ENCODE measurements at regions not wholly inside any gene's neighbourhood (a gene's known extent, or its start where the extent isn't known, plus 50 kb on each side); places are given as distances from the start of the nearest gene placed in this dataset.

GRCh38 chr21:16743317-16743716 lies 769.5 kb upstream of the CXADR start:
- Mint-ChIP-seq H3K4me3 (no peak overlapping the region), H3K4me1 (no peaks in the 10 kb centered on the region), H3K36me3 (no peaks in the 10 kb centered on the region), H3K27me3 (no peaks in the 10 kb centered on the region), H3K27ac (no peak overlapping the region), H3K9me3 (peaks cover 0 to 13% (median 9%) of the 10 kb centered on the region in 3 donors)
- H3K36me3 ChIP-seq (ENCODE audit: control insufficient read depth in 2 of 2, extremely low read depth in 1 of 2, insufficient read depth in 1 of 2, low read length in 1 of 2), result no peaks in the 10 kb centered on the region
- no peak overlapping the region for H3K27ac ChIP-seq (ENCODE audit: low read length)
- DNase-seq (no peak), ATAC-seq (replicated peaks in 1 of 4) (no peak)
- no peak overlapping the region for H3K4me3 ChIP-seq (ENCODE audit: control insufficient read depth in 1 of 2, extremely low read depth in 1 of 2, low read length in 1 of 2)
- no peaks in the 10 kb centered on the region for H3K9me3 ChIP-seq
- no peaks in the 10 kb centered on the region for H3K4me1 ChIP-seq (ENCODE audit: control insufficient read depth in 1 of 2, extremely low read depth in 1 of 2, insufficient read depth in 2 of 2, low read length in 2 of 2)
- ChIA-PET POLR2A (no interaction called here), CTCF (no interaction called here)
- H3K27me3 ChIP-seq (replicated peaks in 1 of 2; ENCODE audit: control insufficient read depth in 2 of 2, extremely low read depth in 1 of 2, insufficient read depth in 2 of 2, low read length in 1 of 2), result no peaks in the 10 kb centered on the region
- no CpG with 5 or more reads among the region's 1 CpG for WGBS (ENCODE audit: insufficient coverage)

GRCh38 chr21:16750926-16751325 lies 761.9 kb upstream of the CXADR start:
- Mint-ChIP-seq H3K36me3 (no peaks in the 10 kb centered on the region), H3K4me3 (no peak overlapping the region), H3K9me3 (peaks cover 0 to 15% (median 7%) of the 10 kb centered on the region in 3 donors), H3K4me1 (no peaks in the 10 kb centered on the region), H3K27me3 (no peaks in the 10 kb centered on the region), H3K27ac (no peak overlapping the region)
- no peak for ATAC-seq (replicated peaks in 1 of 4)
- Histone ChIP-seq H3K27ac (ENCODE audit: low read length) (no peak overlapping the region), H3K9me3 (no peaks in the 10 kb centered on the region), H3K27me3 (replicated peaks in 1 of 2; ENCODE audit: control insufficient read depth in 2 of 2, extremely low read depth in 1 of 2, insufficient read depth in 2 of 2, low read length in 1 of 2) (no peaks in the 10 kb centered on the region), H3K4me1 (ENCODE audit: control insufficient read depth in 1 of 2, extremely low read depth in 1 of 2, insufficient read depth in 2 of 2, low read length in 2 of 2) (no peaks in the 10 kb centered on the region), H3K36me3 (ENCODE audit: control insufficient read depth in 2 of 2, extremely low read depth in 1 of 2, insufficient read depth in 1 of 2, low read length in 1 of 2) (no peaks in the 10 kb centered on the region), H3K4me3 (ENCODE audit: control insufficient read depth in 1 of 2, extremely low read depth in 1 of 2, low read length in 1 of 2) (no peak overlapping the region)
- no peak for DNase-seq
- no CpG with 5 or more reads among the region's 3 CpGs for WGBS (ENCODE audit: insufficient coverage)
- ChIA-PET CTCF (no interaction called here), POLR2A (no interaction called here)

- H3K27ac Mint-ChIP-seq, result no peak overlapping the region
- H3K36me3 Mint-ChIP-seq, result no peaks in the 10 kb centered on the region
- H3K27me3 Mint-ChIP-seq, result no peaks in the 10 kb centered on the region
- Histone ChIP-seq H3K9me3 (no peaks in the 10 kb centered on the region), H3K4me3 (ENCODE audit: control insufficient read depth in 1 of 2, extremely low read depth in 1 of 2, low read length in 1 of 2) (no peak overlapping the region), H3K27me3 (replicated peaks in 1 of 2; ENCODE audit: control insufficient read depth in 2 of 2, extremely low read depth in 1 of 2, insufficient read depth in 2 of 2, low read length in 1 of 2) (no peaks in the 10 kb centered on the region), H3K36me3 (ENCODE audit: control insufficient read depth in 2 of 2, extremely low read depth in 1 of 2, insufficient read depth in 1 of 2, low read length in 1 of 2) (no peaks in the 10 kb centered on the region), H3K4me1 (ENCODE audit: control insufficient read depth in 1 of 2, extremely low read depth in 1 of 2, insufficient read depth in 2 of 2, low read length in 2 of 2) (no peaks in the 10 kb centered on the region), H3K27ac (ENCODE audit: low read length) (no peak overlapping the region)
- ATAC-seq (replicated peaks in 1 of 4), result no peak
- WGBS (ENCODE audit: insufficient coverage), result 73% methylated on average over 1 of the region's 2 CpGs
- ChIA-PET POLR2A (no interaction called here), CTCF (interaction anchor here in 1 of 2 donors (0.7 kb wide), 1 partner anchor 61 kb away, joined by 3 read pairs; no protein-coding TSS in a partner anchor)
- no peak overlapping the region for H3K4me3 Mint-ChIP-seq
- DNase-seq, result no peak
- peaks cover 0 to 17% (median 13%) of the 10 kb centered on the region in 3 donors for H3K9me3 Mint-ChIP-seq
- no peaks in the 10 kb centered on the region for H3K4me1 Mint-ChIP-seq
Measured at GRCh38 chr21:16751695-16752474, 761.0 kb upstream of the CXADR start.

- peaks cover 0 to 19% (median 15%) of the 10 kb centered on the region in 3 donors for H3K9me3 Mint-ChIP-seq
- H3K27me3 ChIP-seq (replicated peaks in 1 of 2; ENCODE audit: control insufficient read depth in 2 of 2, extremely low read depth in 1 of 2, insufficient read depth in 2 of 2, low read length in 1 of 2), result no peaks in the 10 kb centered on the region
- H3K36me3 ChIP-seq (ENCODE audit: control insufficient read depth in 2 of 2, extremely low read depth in 1 of 2, insufficient read depth in 1 of 2, low read length in 1 of 2), result no peaks in the 10 kb centered on the region
- no peak overlapping the region for H3K27ac Mint-ChIP-seq
- H3K4me1 ChIP-seq (ENCODE audit: control insufficient read depth in 1 of 2, extremely low read depth in 1 of 2, insufficient read depth in 2 of 2, low read length in 2 of 2), result no peaks in the 10 kb centered on the region
- H3K9me3 ChIP-seq, result no peaks in the 10 kb centered on the region
- H3K27me3 Mint-ChIP-seq, result no peaks in the 10 kb centered on the region
- no peak overlapping the region for H3K4me3 ChIP-seq (ENCODE audit: control insufficient read depth in 1 of 2, extremely low read depth in 1 of 2, low read length in 1 of 2)
- H3K36me3 Mint-ChIP-seq, result no peaks in the 10 kb centered on the region
- ChIA-PET CTCF (interaction anchor here in 1 of 2 donors (0.7 kb wide), 1 partner anchor 35 kb away, joined by 3 read pairs; no protein-coding TSS in a partner anchor), POLR2A (no interaction called here)
- ATAC-seq (replicated peaks in 1 of 4) (no peak), DNase-seq (no peak)
- H3K4me3 Mint-ChIP-seq, result no peak overlapping the region
- no peaks in the 10 kb centered on the region for H3K4me1 Mint-ChIP-seq
- no peak overlapping the region for H3K27ac ChIP-seq (ENCODE audit: low read length)
- WGBS (ENCODE audit: insufficient coverage), result no CpG with 5 or more reads among the region's 1 CpG
Measured at GRCh38 chr21:16752475-16752857, 760.4 kb upstream of the CXADR start.

- Histone ChIP-seq H3K27me3 (replicated peaks in 1 of 2; ENCODE audit: control insufficient read depth in 2 of 2, extremely low read depth in 1 of 2, insufficient read depth in 2 of 2, low read length in 1 of 2) (no peaks in the 10 kb centered on the region), H3K27ac (ENCODE audit: low read length) (no peak overlapping the region), H3K9me3 (no peaks in the 10 kb centered on the region), H3K36me3 (ENCODE audit: control insufficient read depth in 2 of 2, extremely low read depth in 1 of 2, insufficient read depth in 1 of 2, low read length in 1 of 2) (no peaks in the 10 kb centered on the region), H3K4me1 (ENCODE audit: control insufficient read depth in 1 of 2, extremely low read depth in 1 of 2, insufficient read depth in 2 of 2, low read length in 2 of 2) (no peaks in the 10 kb centered on the region), H3K4me3 (ENCODE audit: control insufficient read depth in 1 of 2, extremely low read depth in 1 of 2, low read length in 1 of 2) (no peak overlapping the region)
- Mint-ChIP-seq H3K27me3 (no peaks in the 10 kb centered on the region), H3K36me3 (no peaks in the 10 kb centered on the region), H3K27ac (no peak overlapping the region), H3K9me3 (peaks cover 0 to 10% (median 10%) of the 10 kb centered on the region in 3 donors), H3K4me3 (no peak overlapping the region), H3K4me1 (no peaks in the 10 kb centered on the region)
- ChIA-PET POLR2A (no interaction called here), CTCF (no interaction called here)
- DNase-seq (no peak), ATAC-seq (replicated peaks in 1 of 4) (no peak)
Measured at GRCh38 chr21:16755061-16755460, 757.8 kb upstream of the CXADR start.

GRCh38 chr21:16767201-16767600 lies 745.6 kb upstream of the CXADR start:
- ATAC-seq (replicated peaks in 1 of 4), result no peak
- H3K4me1 Mint-ChIP-seq, result no peaks in the 10 kb centered on the region
- 60% methylated on average over 1 of the region's 2 CpGs for WGBS (ENCODE audit: insufficient coverage)
- Histone ChIP-seq H3K4me1 (ENCODE audit: control insufficient read depth in 1 of 2, extremely low read depth in 1 of 2, insufficient read depth in 2 of 2, low read length in 2 of 2) (no peaks in the 10 kb centered on the region), H3K27ac (ENCODE audit: low read length) (no peak overlapping the region), H3K36me3 (ENCODE audit: control insufficient read depth in 2 of 2, extremely low read depth in 1 of 2, insufficient read depth in 1 of 2, low read length in 1 of 2) (no peaks in the 10 kb centered on the region), H3K27me3 (replicated peaks in 1 of 2; ENCODE audit: control insufficient read depth in 2 of 2, extremely low read depth in 1 of 2, insufficient read depth in 2 of 2, low read length in 1 of 2) (no peaks in the 10 kb centered on the region), H3K4me3 (ENCODE audit: control insufficient read depth in 1 of 2, extremely low read depth in 1 of 2, low read length in 1 of 2) (no peak overlapping the region), H3K9me3 (no peaks in the 10 kb centered on the region)
- H3K27ac Mint-ChIP-seq, result no peak overlapping the region
- POLR2A ChIA-PET, result no interaction called here
- DNase-seq, result no peak
- CTCF ChIA-PET, result no interaction called here
- H3K36me3 Mint-ChIP-seq, result no peaks in the 10 kb centered on the region
- H3K27me3 Mint-ChIP-seq, result no peaks in the 10 kb centered on the region
- H3K9me3 Mint-ChIP-seq, result peaks cover 7 to 25% (median 9%) of the 10 kb centered on the region in 3 donors
- no peak overlapping the region for H3K4me3 Mint-ChIP-seq

- Histone ChIP-seq H3K4me1 (ENCODE audit: control insufficient read depth in 1 of 2, extremely low read depth in 1 of 2, insufficient read depth in 2 of 2, low read length in 2 of 2) (no peaks in the 10 kb centered on the region), H3K36me3 (ENCODE audit: control insufficient read depth in 2 of 2, extremely low read depth in 1 of 2, insufficient read depth in 1 of 2, low read length in 1 of 2) (no peaks in the 10 kb centered on the region), H3K27me3 (replicated peaks in 1 of 2; ENCODE audit: control insufficient read depth in 2 of 2, extremely low read depth in 1 of 2, insufficient read depth in 2 of 2, low read length in 1 of 2) (no peaks in the 10 kb centered on the region), H3K9me3 (no peaks in the 10 kb centered on the region), H3K27ac (ENCODE audit: low read length) (no peak overlapping the region), H3K4me3 (ENCODE audit: control insufficient read depth in 1 of 2, extremely low read depth in 1 of 2, low read length in 1 of 2) (no peak overlapping the region)
- no peaks in the 10 kb centered on the region for H3K4me1 Mint-ChIP-seq
- no peaks in the 10 kb centered on the region for H3K27me3 Mint-ChIP-seq
- H3K27ac Mint-ChIP-seq, result no peak overlapping the region
- 77% methylated on average over 2 of the region's 3 CpGs for WGBS (ENCODE audit: insufficient coverage)
- ChIA-PET CTCF (no interaction called here), POLR2A (no interaction called here)
- H3K9me3 Mint-ChIP-seq, result peaks cover 12 to 30% (median 15%) of the 10 kb centered on the region in 3 donors
- DNase-seq (no peak), ATAC-seq (replicated peaks in 1 of 4) (no peak)
- no peaks in the 10 kb centered on the region for H3K36me3 Mint-ChIP-seq
- H3K4me3 Mint-ChIP-seq, result no peak overlapping the region
Measured at GRCh38 chr21:16768096-16768495, 744.7 kb upstream of the CXADR start.

Data from T-cell (primary cell).